Astrocyte (in vitro differentiated cells and primary cell): ENCODE measurements at regions not wholly inside any gene's neighbourhood (a gene's known extent, or its start where the extent isn't known, plus 50 kb on each side); places are given as distances from the start of the nearest gene placed in this dataset.
A peak's percentile ranks its signal among the peaks of the same experiment; 100 is the strongest.

Experiments
- DNase-seq: peaks from one replicate; pipeline ENCODE4 v3.0.0-alpha.2; 2010; ENCODE audit warnings: low read depth
- FAIRE-seq: peaks from 2 replicates; lab custom pipeline; 2011; peaks lifted over from hg19 to GRCh38; lab: Jason Lieb, UNC
- H2AFZ ChIP-seq: 2 replicates; pipeline ENCODE4 v1.6.0; 2012; ENCODE audit warnings: low read depth, low read length, inconsistent platforms
- H3K27ac ChIP-seq: 2 replicates; pipeline ENCODE4 v1.5.1; 2011; ENCODE audit warnings: low read depth, low read length, inconsistent platforms
- H3K27me3 ChIP-seq: 2 replicates; pipeline ENCODE4 v1.6.0; 2011; ENCODE audit warnings: low read length, inconsistent platforms; ENCODE audit not compliant: insufficient read depth
- H3K36me3 ChIP-seq: 2 replicates; pipeline ENCODE4 v1.5.1; 2011; ENCODE audit warnings: low read length, inconsistent platforms; ENCODE audit not compliant: insufficient read depth
- H3K4me1 ChIP-seq: 2 replicates; pipeline ENCODE4 v1.5.1; 2011; ENCODE audit warnings: low read length, inconsistent platforms; ENCODE audit not compliant: insufficient read depth
- H3K4me2 ChIP-seq: 2 replicates; pipeline ENCODE4 v1.6.0; 2012; ENCODE audit warnings: low read length, inconsistent platforms
- H3K4me3 ChIP-seq: 2 replicates; pipeline ENCODE4 v1.5.1; 2011; ENCODE audit warnings: low read depth, mild to moderate bottlenecking, low read length, inconsistent platforms; ENCODE audit not compliant: insufficient read depth
- H3K79me2 ChIP-seq: 2 replicates; pipeline ENCODE4 v1.6.0; 2012; ENCODE audit warnings: mild to moderate bottlenecking, low read length, inconsistent platforms; ENCODE audit not compliant: insufficient read depth
- H3K9ac ChIP-seq: 2 replicates; pipeline ENCODE4 v1.6.0; 2012; ENCODE audit warnings: mild to moderate bottlenecking, low read length, inconsistent platforms
- H3K9me3 ChIP-seq: 2 replicates; pipeline ENCODE4 v1.5.1; 2012; ENCODE audit warnings: low read depth, mild to moderate bottlenecking, low read length, inconsistent platforms; ENCODE audit not compliant: insufficient read depth
- H4K20me1 ChIP-seq: 2 replicates; pipeline ENCODE4 v1.6.0; 2012; ENCODE audit warnings: low read length, inconsistent platforms; ENCODE audit not compliant: insufficient read depth
- H3K27ac Mint-ChIP-seq: one replicate; pipeline ENCODE4 v1.8.0; 2021; ENCODE audit warnings: mild to moderate bottlenecking, mixed read lengths; ENCODE audit not compliant: unreplicated experiment
- H3K27me3 Mint-ChIP-seq: one replicate; pipeline ENCODE4 v1.8.0; 2021; ENCODE audit warnings: low read depth, mixed read lengths; ENCODE audit not compliant: unreplicated experiment
- H3K36me3 Mint-ChIP-seq: one replicate; pipeline ENCODE4 v1.8.0; 2021; ENCODE audit warnings: low read depth, mixed read lengths; ENCODE audit not compliant: unreplicated experiment
- H3K4me1 Mint-ChIP-seq: one replicate; pipeline ENCODE4 v1.8.0; 2021; ENCODE audit warnings: low read depth, mixed read lengths; ENCODE audit not compliant: unreplicated experiment
- H3K4me3 Mint-ChIP-seq: one replicate; pipeline ENCODE4 v1.8.0; 2021; ENCODE audit warnings: mild to moderate bottlenecking, moderate library complexity, mixed read lengths; ENCODE audit not compliant: unreplicated experiment
- H3K9me3 Mint-ChIP-seq: one replicate; pipeline ENCODE4 v1.8.0; 2021; ENCODE audit warnings: mild to moderate bottlenecking, mixed read lengths; ENCODE audit not compliant: unreplicated experiment
- CTCF ChIP-seq: IDR thresholded peaks from 2 replicates; pipeline ENCODE4 v1.5.1; 2011; ENCODE audit warnings: low read depth, mild to moderate bottlenecking, inconsistent platforms, low read length, moderate library complexity; ENCODE audit not compliant: insufficient read depth
- EZH2 ChIP-seq: IDR thresholded peaks from 2 replicates; pipeline ENCODE4 v1.6.1; 2012; ENCODE audit warnings: mild to moderate bottlenecking, low read length, inconsistent platforms; ENCODE audit not compliant: insufficient read depth

- no peaks in the 10 kb centered on the region for H3K79me2 ChIP-seq
- no peak overlapping the region for H3K4me3 ChIP-seq
- Mint-ChIP-seq H3K4me3 (no peak overlapping the region), H3K27me3 (peaks cover 21% of the 10 kb centered on the region), H3K36me3 (no peaks in the 10 kb centered on the region), H3K4me1 (no peaks in the 10 kb centered on the region), H3K27ac (no peak overlapping the region), H3K9me3 (peaks cover under 1% of the 10 kb centered on the region)
- no peak for TF ChIP-seq CTCF
- TF ChIP-seq EZH2, result no peak
- H3K36me3 ChIP-seq, result no peaks in the 10 kb centered on the region
- H4K20me1 ChIP-seq, result no peaks in the 10 kb centered on the region
- no peaks in the 10 kb centered on the region for H3K9me3 ChIP-seq
- no peak overlapping the region for H3K27ac ChIP-seq
- no peaks in the 10 kb centered on the region for H3K27me3 ChIP-seq
- H3K9ac ChIP-seq, result no peak overlapping the region
- H2AFZ ChIP-seq, result no peak overlapping the region
- FAIRE-seq (no peak), DNase-seq (no peak)
- H3K4me2 ChIP-seq, result no peak overlapping the region
- no peaks in the 10 kb centered on the region for H3K4me1 ChIP-seq
Measured at GRCh38 chr5:1748271-1748670, 51.4 kb downstream of the MRPL36 start.

DNA sequence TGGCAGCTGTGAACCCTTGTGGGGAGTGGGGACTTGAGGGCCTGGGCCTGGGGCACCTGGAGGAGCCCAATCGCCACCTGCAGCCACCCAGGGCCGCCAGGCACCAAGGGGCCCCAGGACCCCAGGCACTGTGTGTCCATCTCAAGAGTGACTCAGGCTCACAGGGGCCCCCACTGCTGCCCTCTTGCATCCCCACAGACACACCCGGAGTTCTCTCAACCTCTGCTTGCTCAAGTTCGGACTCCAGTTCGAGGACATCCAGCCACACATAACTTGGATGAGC is 51.9 kb downstream of the MRPL36 start:
- Mint-ChIP-seq H3K9me3 (peaks cover 2% of the 10 kb centered on the region), H3K4me1 (no peaks in the 10 kb centered on the region), H3K4me3 (no peak overlapping the region), H3K36me3 (no peaks in the 10 kb centered on the region), H3K27me3 (peaks cover 23% of the 10 kb centered on the region), H3K27ac (peak overlapping the region; percentile 59)
- Histone ChIP-seq H4K20me1 (no peaks in the 10 kb centered on the region), H3K9me3 (no peaks in the 10 kb centered on the region), H3K9ac (no peak overlapping the region), H3K4me2 (no peak overlapping the region), H3K4me1 (no peaks in the 10 kb centered on the region), H3K4me3 (no peak overlapping the region), H3K79me2 (no peaks in the 10 kb centered on the region), H3K36me3 (no peaks in the 10 kb centered on the region), H3K27me3 (no peaks in the 10 kb centered on the region), H2AFZ (no peak overlapping the region), H3K27ac (no peak overlapping the region)
- DNase-seq (no peak), FAIRE-seq (no peak)
- TF ChIP-seq EZH2, result no peak

DNA sequence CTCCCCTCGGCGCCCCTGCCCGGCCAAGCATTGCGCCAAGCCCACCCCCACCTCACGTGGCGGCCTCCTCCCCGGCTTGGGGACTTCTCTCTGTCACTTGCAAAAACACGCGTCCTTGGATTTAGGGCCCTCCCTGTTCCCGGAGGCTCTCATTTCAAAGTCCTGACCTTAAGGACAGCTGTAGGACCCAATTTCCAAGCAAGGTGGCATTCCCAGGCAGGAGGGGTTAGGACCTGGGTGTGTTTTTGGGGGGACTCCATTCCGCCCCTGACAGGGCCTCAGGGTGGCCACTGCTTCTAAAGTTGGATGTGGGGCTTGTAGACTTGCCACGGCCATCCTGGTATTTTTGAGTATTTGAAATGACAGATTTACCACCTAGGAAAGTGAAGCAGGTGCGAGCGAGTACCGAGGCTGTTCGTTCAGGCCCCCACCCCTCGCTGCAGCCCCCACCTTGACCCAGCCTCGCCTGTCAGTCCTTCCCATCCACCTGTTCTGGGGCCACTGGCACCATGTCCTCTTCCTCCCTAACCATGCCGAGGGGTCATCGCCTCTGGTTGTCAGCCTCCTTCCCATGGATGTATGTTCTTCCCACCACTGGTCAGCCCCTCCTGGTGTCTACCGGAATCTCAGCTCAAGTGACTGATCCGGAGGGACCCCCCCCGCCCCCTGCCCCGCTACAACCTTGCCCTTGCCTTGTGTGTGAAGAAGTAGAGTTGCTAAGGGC is 52.4 kb downstream of the MRPL36 start:
- peaks cover 23% of the 10 kb centered on the region for H3K27me3 Mint-ChIP-seq

More for the DNA sequence above, 52.4 kb downstream of the MRPL36 start:
- Mint-ChIP-seq H3K27ac (no peak overlapping the region), H3K4me3 (no peak overlapping the region), H3K36me3 (no peaks in the 10 kb centered on the region), H3K4me1 (no peaks in the 10 kb centered on the region), H3K9me3 (peaks cover 4% of the 10 kb centered on the region)
- H3K36me3 ChIP-seq, result no peaks in the 10 kb centered on the region
- H3K9ac ChIP-seq, result no peak overlapping the region
- no peaks in the 10 kb centered on the region for H3K9me3 ChIP-seq
- H3K79me2 ChIP-seq, result no peaks in the 10 kb centered on the region
- no peak overlapping the region for H3K4me3 ChIP-seq
- no peaks in the 10 kb centered on the region for H3K27me3 ChIP-seq
- H4K20me1 ChIP-seq, result no peaks in the 10 kb centered on the region
- no peak overlapping the region for H3K27ac ChIP-seq
- H2AFZ ChIP-seq, result no peak overlapping the region
- no peak for FAIRE-seq
- H3K4me1 ChIP-seq, result no peaks in the 10 kb centered on the region
- H3K4me2 ChIP-seq, result no peak overlapping the region
- TF ChIP-seq EZH2 (no peak), CTCF (no peak)
- DNase-seq, result no peak
